ENCODE measurements at regions not wholly inside any gene's neighbourhood (a gene's known extent, or its start where the extent isn't known, plus 50 kb on each side); places are given as distances from the start of the nearest gene placed in this dataset.
"Not testable (repeated sequence)": the region's sequence is repeated elsewhere in the genome, so short reads cannot be mapped to it uniquely, and the experiment has no call there.

DNA sequence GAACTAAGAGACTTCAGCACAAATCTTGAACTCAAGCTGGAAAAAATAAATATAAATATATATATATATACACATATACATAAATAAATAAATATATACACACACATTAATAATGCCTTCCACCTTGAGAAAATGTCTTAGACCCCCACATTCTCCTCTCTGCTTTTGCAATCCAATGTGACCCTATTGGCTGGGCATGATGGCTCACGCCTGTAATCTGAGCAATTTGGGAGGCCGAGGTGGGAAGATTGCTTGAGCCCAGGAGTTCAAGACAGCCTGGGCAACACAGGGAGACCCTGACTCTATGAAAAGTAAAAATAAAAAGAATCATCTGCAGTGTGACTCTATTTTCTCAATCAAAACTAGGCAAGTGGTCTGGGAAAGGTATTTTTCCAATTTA is 424.1 kb upstream of the NFE2L3 start:
- intact Hi-C loops (cut with DNase I), result no loop called here
- no peak for DNase-seq

DNA sequence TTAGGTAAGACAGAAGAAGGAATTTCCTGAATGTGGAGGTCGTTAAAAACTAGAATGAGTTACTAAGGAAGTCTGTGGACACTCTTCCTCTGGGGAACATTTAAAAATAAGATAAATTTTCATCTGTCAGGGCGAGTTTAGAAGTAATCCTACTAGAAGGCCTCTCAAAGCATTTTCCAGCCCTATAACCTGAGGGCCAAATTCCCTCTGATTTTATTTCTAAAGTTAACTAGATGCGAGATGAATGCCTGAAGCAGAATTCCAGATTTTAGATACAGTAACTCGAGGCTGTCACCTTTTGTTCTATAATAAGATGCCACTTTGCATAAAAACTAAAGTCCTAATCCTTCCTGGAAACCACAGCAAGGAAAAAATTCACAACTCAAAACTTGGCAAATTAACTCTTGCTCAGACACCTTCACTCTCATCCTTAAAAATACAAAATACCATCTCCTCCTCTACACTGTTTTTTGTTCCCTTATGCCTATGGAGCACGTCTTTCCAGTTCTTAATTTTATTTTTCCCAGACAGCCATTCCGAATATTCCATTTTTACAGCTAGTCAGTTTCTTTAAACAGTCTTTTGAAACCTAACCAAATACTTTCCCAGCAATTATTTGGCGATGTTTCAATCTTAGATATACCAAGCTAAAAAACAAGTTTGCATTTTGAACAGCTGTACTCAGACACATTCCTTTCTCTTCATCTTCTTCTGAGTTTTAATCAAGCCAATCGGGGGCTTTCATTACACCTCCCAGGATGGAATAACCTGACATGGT is 420.7 kb upstream of the NFE2L3 start:
- intact Hi-C loops (cut with DNase I), result no loop called here
- no peak for DNase-seq

DNA sequence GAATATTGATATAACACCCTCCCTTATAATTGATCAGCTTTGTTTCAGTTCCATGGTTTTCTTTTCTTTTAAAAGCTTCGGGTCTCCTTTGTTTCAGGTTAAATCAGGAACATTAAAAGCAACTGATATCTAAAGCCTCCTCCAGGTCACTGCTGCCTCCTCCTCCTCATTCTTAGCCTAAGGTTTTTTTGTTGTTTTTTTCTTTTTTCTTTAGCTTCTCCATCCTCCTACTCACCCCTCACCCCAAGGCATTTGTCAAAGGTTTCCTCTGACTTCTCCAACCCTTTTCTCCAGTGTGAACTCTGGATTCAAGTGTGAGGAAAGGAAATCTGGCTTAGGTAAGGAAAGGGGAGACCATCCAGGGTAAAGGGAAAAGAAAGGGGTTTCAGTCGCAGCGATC is 420.2 kb upstream of the NFE2L3 start:
- intact Hi-C loops (cut with DNase I), result no loop called here
- DNase-seq, result no peak

DNA sequence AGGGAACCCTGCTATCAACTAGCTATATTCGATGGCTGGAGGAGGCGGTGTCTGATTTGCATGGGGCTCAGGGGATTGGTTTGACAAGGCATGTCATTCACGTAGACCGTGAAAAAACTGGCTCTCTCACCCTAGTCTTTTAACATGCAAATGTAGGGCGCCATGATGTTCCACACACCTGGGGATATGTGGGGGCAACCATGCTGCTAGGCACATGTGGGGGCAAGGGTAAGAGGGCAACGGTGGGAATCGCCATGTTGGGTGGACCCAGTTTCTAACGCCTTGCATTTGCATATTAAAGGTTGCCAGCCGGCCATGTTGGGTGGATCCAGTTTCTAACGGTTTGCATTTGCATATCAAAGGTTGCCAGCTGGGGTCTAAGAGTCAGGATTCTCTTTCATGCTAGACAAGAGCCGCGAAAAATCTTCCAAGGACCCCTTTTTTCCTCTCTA is 419.2 kb upstream of the NFE2L3 start:
- intact Hi-C loops (cut with DNase I), result no loop called here
- no peak for DNase-seq

DNA sequence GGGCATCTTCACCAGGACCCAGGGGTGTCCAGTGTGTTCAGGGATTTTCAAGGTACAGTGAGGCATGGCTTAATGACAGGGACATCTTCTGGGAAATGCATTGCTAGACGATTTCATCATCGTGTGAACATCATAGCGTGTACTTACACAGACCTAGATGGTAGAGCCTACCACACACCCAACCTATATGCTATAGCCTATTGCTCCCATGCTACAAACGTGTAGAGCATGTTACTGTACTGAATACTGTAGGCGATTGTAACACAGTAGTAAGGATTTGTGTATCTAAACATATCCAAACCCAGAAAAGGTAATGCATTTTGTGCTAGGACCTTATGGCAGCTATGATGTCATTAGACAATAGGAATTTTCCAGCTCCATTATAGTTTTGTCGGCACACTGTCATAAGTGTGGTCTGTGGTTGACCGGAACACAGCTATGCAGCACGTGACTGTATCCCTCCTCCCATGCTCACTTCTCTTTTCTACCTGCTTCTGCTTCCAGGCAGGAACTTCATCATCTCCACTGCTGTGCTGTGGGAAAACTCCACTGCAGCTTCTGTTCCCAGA is 416.2 kb upstream of the NFE2L3 start:
- intact Hi-C loops (cut with DNase I), result no loop called here

DNA sequence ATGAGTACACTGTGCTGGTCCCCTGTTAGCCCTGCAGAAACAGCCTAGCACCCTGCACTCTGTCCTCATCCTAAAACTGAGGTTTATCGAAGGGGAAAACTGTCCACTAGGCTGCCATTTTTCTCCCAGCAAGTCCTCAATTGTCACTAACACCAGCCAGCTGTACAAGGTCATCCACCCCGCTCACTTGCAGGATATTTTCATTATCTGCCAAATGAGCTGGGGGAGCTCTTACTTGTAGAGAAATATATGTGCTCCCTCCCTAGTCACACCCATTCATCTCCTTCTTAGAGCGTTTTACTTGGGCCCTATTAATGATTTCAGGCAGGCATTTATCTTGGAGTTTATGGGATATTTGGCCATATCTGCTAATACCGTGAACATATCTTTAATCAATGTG is 413.5 kb upstream of the NFE2L3 start:
- intact Hi-C loops (cut with DNase I), result no loop called here
- DNase-seq, result no peak

More for the DNA sequence above, 416.2 kb upstream of the NFE2L3 start:
- DNase-seq, result peak in 1 of 42 donors; percentile 26

DNA sequence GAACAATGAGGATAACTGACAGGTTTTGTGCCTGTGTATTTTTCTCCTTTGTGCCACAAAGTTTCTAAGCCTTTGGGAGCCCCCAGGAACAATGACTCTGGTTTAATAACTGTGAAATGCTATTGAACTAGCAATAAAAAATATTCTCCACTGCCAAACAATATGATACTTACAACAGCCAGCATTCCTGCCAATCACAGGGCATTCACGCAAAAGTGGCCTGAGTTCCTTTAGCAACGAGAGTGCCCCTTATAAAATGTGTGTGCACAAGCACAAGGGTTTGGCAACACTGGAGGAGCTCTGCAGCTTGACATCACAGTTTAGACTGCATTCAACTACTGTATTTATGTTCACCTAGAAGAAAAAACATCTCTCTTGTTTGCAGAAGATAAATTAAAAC is 412.9 kb upstream of the NFE2L3 start:
- intact Hi-C loops (cut with DNase I), result no loop called here
- DNase-seq, result no peak

DNA sequence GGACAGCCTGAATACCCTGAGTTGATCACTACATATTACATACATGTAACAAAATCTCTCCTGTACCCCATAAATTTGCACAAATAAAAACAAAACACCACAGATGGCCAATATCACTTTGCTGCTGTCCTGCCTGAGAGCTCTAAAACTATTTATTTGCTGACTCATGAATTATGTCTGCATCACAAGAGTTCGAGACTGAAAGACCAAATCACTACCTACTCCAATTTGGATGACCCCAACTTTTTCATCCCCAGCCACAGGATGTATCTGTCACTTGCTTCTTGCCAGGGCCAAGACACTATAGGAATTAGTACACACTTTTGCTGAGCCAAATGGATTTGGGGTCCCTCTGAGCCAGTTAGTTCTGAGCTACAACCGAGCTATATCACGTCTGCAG is 409.7 kb upstream of the NFE2L3 start:
- intact Hi-C loops (cut with DNase I), result no loop called here
- no peak for DNase-seq

DNA sequence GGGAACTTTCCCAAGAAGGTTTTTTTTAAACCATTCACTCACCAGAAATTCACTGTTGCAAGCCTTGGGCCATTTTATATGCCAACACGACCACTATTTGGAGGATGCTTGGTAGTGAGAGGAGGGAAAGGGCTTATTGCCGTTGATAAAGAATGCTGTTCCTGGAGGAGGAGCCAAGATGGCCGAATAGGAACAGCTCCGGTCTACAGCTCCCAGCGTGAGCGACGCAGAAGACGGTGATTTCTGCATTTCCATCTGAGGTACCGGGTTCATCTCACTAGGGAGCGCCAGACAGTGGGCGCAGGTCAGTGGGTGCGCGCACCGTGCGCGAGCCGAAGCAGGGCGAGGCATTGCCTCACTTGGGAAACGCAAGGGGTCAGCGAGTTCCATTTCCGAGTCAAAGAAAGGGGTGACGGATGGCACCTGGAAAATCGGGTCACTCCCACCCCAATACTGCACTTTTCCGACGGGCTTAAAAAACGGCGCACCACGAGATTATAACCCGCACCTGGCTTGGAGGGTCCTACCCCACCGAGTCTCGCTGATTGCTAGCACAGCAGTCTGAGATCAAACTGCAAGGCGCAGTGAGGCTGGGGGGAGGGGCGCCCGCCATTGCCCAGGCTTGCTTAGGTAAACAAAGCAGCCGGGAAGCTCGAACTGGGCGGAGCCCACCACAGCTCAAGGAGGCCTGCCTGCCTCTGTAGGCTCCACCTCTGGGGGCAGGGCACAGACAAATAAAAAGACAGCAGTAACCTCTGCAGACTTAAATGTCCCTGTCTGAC is 408.1 kb upstream of the NFE2L3 start:
- DNase-seq; intact Hi-C loops (cut with DNase I): not testable (repeated sequence)

DNA sequence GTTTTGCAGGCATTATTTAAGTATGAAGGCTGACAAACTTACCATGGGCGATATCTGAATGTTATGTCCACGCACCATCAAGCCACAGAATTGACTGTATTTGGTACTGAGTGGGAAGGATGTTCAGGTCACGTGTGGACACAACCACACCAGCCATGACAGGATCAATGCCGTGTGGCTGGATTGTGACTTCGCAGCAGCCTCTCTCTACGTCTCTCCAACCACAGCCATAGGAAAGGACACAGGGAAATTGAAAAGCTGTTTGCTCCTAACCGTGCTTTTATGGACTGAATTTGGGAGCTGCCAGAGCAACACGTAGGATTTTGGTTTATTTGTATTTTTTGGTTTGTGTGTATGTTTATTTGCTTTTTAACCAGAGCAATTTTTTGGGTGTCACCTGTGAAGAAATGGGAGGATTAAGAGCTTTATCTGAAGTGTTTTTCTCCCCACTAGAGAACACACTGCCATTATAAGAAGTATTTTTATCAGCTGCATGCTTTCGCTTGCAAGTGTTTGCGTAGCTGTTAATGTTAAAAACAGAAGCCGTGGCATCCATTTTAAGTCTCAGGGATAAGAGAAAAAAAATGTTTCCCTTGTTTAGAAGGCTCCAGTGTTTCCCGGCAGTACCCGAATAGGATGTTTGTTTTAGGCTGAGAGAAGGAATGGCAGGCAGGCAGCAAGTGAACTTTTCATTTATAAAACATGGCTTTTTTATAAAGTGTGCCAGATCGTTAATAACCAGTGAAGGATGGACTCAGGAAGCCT is 401.1 kb upstream of the NFE2L3 start:
- intact Hi-C loops (cut with DNase I), result no loop called here
- DNase-seq, result peak in 7 of 42 donors; percentile 9 to 53 (median 16)

DNA sequence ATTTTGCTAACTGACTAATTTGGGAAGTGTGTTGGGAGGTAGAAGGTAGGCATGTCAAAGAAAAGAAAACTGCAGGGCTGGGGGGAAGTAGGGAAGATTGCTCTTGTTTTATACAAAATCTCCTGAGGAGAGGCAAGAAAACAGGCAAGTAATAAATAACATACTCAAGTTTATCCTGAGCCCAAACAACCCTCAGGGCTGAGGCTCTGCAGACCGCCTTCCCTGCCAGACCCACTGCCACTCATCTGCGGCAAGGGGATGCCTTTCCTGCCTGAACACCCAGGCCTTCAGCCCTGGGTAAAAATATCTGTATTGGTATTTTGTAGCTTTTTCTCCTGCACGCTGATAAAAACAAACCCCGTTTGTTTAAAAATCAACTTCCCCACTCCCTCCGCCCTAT is 399.8 kb upstream of the NFE2L3 start:
- no peak for DNase-seq
- intact Hi-C loops (cut with DNase I), result no loop called here

DNA sequence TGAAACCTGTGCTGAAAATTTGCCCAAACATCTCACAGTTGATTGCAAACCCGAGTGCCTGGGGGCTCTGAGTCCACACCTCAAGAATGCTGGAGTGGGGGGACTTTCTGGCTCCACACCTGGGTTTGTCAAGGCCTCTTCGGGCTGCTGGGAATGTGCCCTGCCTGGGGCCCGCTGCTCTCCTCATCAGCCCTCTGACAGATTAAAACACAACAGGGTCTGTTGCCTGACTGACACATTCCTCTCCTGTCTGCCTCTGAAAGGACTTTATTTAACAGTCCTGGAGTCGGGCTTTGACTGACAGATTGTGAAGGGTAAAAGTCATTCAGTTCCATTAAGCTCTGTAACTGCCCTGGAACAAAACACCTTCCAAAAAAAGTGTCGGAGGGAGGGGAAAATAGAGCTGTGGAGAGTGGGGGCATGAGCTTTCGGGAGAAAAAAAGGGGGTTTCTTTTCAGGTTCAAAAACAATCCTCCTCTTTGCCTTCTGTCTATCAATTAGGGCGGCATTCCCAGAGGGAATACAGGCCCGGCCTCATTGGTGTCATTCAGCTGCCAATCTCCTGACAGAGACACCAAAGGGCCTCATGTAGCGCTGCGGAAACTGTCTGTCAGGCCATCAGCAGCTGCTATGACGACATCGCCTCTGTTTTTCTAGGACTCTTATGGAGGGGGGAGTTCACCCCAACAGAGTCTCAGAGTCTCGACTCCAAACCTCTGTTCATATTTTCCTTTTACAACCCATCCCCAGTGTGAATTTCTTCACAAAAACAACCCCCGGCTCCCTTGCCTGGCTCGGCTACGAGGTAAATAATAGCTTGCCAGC is 398.8 kb upstream of the NFE2L3 start:
- intact Hi-C loops (cut with DNase I), result no loop called here
- DNase-seq, result peak in 41 of 42 donors; percentile 18 to 82 (median 50)

DNA sequence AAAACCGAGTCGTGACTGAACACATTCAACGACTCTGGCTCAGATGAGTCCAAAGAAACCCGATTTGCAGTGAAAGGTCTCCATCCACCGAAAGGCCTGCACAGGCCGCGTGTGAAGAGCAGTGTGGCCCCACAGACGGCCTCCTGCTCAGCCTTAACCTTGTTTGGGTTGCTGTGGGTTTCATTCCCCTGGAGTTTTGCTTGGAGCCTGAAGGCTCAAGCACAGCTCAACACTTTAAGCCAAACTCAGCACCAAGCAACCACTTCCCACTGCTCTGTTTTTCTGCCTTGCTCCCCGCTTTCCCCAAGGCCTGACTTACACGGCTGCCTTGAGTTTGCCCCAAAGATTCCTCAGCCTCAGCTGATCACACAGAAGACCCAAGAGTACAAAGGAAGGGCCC is 398.2 kb upstream of the NFE2L3 start:
- intact Hi-C loops (cut with DNase I), result no loop called here
- DNase-seq, result peak in 1 of 42 donors; percentile 3

DNA sequence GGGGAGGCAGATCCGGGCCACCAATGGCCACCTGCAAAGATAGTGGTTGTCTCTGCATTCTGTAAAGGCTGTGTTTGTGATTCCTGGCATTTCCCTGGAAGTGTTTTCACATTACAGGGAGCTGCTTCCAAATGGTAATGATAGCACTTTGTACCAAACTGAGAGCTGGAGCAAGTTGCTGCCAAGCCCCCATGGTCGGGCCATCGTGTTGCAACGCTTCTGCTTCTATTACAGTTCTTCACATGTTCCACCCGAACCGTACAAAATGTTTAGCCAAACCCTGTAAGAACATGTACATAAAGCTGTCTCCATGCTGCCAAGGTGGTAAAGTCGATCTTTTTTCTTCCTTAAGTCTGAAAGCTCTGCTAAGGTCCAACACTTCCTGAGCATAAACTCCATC is 397.7 kb upstream of the NFE2L3 start:
- no peak for DNase-seq

DNA sequence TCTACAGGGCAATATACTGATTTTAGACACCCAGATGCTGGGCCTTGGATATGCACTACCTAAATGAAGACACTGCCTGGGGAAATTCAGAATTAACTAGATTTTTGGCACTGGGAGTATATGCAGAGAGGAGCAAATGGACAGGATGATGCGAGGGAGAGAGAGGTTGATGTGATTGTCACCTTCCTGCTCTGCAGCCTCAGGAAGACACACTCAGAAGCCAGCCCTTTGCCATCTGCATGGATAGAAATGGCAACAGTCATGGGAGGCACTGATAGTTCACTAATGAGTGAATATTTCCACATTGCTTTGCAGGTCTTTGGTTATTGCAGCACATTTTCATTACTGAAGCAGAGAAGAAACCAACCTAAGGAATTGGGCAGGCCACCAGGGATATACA is 397.2 kb upstream of the NFE2L3 start:
- intact Hi-C loops (cut with DNase I), result no loop called here
- DNase-seq, result no peak

More for the DNA sequence above, 397.7 kb upstream of the NFE2L3 start:
- intact Hi-C loops (cut with DNase I), result no loop called here

DNA sequence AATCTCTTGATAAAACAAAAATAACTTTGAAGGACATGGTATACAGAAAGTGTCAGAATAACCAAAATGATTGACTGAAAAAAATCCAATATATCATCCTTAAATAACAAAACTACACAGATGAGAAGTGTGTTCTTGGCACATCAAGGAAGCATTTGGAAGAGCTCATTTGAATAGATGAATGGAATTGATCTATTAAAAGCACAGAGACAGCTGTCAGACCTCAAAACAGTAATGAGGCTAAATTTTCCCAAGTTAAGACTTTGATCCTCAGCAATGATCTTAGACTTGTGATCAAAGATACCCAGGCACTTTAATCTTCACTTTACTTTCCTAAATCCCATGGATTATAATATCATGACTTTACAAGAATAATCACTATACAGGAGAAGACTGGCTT is 395.4 kb upstream of the NFE2L3 start:
- intact Hi-C loops (cut with DNase I), result no loop called here

DNA sequence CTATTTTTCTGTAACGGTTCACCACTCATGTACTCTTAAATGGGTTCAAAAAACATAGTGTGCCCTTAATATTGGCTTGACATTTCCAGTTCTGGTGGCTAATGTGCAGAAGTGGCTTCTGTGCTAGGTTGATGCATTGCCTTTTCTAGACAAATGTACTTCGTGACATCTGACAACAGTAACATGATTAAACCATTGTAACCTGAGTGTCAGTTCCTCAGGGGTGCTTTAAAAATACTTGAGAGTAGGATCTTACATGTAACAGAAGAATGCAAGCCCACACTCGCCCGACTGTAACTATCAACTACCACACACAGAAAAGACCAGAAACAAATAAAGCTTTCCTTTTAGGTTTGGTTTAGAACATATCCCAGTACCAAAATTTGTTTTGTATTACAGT is 393.4 kb upstream of the NFE2L3 start:
- DNase-seq, result no peak
- intact Hi-C loops (cut with DNase I), result no loop called here

More for the DNA sequence above, 395.4 kb upstream of the NFE2L3 start:
- no peak for DNase-seq

DNA sequence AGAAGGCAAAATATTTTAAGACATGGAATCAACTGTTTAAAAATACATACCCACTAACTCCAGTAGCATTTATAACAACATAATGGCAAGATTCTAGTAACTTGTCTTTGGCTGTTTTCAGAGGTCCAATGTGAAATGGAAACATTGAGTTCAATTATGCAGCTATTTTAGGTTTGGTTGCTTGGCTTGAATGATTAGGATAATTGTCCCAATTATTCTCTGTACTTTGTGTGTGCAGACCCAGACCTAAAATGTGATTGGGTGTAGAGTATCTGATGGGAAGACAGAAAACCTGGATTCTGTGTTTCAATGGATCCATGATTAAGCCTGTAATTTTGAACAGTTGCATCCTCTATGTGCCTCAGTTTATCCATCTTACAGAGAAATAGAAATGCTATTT is 392.7 kb upstream of the NFE2L3 start:
- intact Hi-C loops (cut with DNase I), result no loop called here
- no peak for DNase-seq

DNA sequence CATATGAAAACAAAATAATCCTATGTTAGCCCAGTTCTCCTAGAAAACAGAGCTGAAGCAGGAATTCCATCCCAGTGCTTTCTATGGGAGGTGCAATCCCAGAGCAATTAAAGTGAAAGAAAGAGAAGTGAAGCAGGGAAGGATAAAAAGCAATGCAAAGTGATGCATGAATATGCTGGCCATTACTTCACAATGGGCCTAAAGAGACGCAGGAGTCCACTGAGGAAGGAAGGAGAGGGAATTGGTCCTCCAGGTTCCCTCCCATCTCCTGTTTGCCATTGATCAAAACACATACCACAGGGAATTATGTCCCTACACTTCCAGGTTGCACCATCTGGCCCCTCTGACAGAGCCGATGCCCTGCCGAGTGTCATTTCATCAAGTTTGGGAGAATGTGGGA is 392.2 kb upstream of the NFE2L3 start:
- DNase-seq, result no peak
- intact Hi-C loops (cut with DNase I), result no loop called here
